NCI-H146 (cell line): ENCODE measurements at regions not wholly inside any gene's neighbourhood (a gene's known extent, or its start where the extent isn't known, plus 50 kb on each side); places are given as distances from the start of the nearest gene placed in this dataset.

Source experiments
- DNase-seq: peaks from one replicate; lab custom pipeline; 2025; lab: John Stamatoyannopoulos, UW

DNA sequence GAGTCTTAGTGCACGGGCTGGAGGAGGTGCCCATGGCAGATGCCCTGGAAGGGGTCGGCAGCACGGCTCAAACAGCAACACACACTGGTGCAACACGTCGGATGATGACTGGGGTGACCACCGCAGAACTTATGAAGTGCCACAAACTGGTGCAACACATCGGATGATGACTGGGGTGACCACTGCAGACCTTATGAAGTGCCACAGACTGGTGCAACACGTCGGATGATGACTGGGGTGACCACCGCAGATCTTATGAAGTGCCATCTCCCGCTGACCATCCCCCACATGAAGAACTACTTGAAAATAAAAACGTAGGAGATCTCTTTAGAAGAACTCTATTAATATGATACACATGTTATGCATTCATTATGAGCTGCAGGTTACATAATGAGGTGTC is 218.3 kb downstream of the TBXT start:
- no peak for DNase-seq

DNA sequence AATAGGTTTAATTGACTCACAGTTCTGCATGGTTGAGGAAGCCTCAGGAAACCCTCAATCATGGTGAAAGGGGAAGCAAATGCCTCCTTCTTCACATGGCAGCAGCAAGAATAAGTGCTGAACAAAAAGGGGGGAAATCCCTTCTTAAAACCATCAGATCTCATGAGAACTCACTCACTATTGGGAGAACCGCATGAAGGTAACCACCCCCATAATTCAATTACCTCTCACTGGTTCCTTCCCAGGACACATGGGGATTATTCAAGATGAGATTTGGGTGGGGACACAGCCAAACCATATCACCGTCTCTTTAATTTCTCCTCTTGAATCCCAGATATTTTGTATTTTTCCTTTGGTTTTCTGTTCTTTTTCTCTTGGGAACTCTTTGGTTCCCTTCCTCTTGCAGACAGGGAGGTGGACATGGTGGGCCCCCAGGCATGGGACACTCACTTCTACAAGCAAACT is 223.6 kb downstream of the TBXT start:
- no peak for DNase-seq

DNA sequence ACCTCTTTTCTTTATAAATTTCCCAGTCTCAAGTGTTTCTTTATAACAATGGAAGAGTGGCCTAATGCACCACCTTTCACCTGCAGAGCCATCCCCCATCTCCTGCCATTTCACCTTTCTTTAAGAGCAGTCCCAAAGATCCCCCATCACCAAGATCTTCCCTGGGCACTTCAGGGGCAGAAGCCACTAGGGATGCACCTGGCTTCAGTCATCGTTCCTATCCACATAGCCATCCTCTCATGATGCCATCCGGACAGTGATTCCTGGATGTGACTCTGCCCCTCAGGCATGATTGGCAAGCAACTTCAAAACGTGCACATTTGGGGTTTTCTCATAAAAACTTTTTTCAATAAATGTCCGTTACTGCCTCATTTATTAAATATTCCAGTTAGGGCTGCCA is 225.9 kb downstream of the TBXT start:
- DNase-seq = no peak

DNA sequence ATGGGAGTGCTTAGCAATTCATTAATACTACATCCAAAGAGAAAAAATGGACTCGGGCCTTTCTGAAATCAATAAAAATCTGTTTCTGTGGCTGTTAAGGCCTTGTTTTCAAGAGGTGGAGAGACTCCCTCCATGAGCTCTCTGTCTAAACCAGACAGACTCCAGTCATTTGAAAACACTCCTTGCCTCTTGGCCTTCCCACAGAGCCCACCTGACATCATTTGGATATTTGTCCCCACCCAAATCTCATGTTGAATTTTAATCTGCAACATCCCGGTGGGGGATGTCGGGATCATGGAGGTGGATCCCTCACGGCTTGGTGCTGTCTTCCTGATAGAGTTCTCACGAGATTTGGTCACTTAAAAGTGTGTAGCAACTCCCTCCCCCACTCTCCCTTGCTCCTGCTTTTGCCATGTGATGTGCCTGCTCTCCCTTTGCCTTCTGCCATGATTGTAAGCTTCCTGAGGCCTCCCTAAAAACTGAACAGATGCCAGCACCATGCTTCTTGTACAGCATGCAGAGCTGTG is 226.3 kb downstream of the TBXT start:
- DNase-seq = no peak

DNA sequence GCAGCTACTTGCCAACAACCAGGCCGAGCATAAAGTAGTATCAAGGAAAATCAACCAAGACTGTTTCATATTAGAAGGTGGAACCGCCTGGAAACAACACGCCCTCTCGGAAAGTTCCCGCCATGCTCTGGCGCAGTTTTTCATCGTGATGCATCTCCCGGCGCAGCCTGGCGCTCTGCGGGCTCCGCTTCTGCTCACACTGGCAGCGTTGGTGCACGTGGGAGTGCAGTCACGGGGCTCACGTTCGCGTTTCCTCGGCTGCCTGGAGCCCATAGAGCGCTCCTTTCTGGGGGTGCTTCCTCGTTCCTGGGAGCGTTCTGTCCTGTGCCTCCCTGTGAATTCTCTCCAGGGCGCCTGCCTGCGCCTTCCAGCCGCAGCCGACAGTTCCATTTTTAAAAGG is 227.3 kb downstream of the TBXT start:
- DNase-seq = no peak

DNA sequence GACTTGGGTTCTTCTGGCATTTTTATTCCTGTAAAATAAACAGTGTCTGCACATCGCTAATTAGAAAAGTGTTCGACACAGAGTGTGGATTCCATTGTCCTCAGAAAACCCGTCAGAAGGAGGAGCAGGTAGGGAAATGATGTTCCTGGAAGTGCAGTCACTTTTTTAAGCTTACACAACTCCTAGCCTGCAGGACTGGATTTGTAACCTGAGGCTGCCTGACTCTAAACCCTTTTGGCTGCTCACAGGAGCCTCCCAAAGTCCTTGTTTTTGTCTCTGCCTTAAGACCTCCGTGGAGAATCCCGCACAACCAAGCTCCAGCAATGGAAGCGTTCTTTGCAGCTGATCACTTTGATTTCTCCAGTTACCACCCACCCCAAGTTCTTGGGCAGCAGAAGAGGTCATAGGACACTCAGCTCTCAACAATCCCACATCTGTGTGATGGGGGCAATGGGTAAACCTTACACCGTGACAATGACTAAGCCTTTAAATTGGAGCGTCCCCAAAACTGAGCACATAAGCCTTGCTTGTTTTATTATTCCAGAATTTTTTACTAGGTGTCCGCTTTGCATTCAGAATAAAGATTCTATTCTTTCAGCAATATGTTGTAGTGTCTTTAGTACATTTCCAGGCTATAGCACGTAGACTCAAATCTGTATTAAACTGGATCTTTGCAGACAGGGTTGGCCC is 227.9 kb downstream of the TBXT start:
- DNase-seq = no peak

DNA sequence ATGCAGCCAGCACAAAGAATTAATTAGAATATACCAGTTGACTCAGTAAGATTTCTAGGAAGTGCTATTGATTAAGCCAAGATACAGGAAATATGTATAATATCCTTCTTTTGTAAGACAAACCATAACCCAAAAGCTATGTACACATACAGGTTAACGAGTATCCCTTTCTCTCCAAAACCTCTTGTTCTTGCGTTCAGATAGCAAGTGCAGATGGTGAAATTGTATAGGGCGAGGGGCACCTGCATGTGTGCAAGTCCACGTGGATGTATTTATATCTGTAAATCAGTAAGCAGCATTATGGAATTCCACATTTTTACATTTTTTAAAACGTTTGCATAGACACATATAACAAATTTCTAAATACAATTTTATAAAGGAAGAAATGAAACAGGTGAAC is 228.6 kb downstream of the TBXT start:
- DNase-seq = no peak

DNA sequence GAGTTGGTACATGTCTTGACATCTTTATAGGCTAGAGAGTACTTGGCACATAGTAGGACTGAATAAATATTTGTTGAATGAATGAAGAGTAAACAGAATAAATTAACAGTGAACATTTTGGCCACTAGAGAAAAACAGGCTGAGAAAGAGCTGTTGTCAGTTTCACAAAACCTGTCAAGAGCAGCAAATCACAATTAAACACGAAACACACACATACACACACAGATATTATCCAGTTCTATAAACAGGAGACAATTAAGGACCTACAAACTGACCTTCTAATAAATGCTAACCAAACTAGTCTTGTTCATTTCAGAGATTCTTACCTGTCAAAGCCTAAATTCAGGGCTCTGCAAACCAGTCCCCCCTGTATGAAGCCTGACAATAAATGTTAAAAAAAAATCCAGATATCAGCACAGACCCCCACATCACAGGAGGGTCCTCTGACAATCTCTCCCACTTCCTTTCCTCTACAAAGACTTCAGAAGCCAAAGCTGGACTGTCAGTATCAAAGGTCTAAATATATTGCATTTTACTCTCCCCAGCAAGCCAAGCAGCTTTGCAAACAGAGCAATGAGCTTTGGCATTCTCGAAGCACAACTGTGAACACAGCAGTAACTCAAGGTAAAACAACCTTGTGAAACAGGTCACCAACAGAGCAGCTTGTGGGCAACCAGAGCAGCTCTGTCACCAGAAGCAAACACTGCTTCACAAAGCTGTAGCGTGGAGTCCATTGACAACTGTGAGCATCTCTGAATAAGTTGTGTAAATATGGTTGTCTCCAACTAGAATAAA is 229.9 kb downstream of the TBXT start:
- no peak for DNase-seq

DNA sequence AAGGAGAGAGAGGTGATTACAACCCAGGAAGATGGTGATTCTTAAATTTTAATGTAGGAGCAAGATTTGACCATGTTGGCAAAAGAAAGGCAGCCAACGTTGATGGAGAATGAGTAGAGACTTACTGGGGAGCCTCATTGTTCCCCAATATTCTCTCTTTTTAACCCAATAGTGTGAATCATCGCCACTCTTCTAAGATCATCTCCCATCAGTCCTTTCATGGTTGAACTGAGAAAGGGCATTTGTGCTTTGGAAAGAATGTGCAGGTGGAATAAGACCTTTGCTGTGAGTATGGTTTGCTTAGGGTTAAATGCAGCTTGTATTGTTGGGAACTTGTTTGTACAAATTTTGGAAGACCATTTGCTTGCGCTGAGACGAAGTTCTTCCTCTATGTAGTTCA is 231.0 kb downstream of the TBXT start:
- DNase-seq = no peak

DNA sequence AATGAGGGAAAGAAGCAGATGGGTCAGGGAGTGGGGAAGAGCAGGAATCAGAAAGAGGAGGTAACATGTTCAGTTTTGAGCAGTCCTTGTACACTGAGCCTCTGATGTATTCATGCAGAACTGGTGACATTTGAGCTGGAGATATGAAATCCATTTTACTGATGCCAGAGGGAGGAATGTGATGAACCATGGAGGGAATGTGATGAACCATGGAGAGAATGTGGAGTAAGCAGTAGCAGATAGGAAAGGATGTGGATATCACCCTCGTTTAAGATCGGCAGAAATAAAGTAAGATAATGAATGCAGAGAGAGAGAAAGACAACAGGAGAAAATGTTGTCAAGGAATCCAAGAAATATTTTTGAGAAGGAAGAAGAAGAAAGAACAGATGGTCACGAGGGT is 231.6 kb downstream of the TBXT start:
- DNase-seq = no peak

DNA sequence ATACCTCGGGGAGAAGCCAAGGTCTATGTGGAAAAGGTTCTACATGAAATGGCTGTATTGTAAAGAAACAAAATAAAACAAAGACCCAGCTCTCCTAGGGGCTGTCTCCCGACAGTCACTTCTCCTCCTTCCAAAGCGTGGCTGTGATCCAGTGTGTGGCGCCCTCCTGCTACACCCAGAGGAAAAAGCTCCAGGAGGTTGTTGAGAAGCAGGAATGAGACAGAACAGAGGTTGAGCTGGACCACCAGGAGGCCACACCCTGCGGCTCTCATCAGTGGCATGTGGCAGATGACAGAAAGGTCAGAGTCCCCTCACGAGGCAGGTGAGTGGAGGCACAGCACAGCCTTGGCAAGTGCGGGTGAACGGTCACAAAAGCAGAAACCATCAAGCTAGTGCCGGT is 236.0 kb downstream of the TBXT start:
- no peak for DNase-seq

DNA sequence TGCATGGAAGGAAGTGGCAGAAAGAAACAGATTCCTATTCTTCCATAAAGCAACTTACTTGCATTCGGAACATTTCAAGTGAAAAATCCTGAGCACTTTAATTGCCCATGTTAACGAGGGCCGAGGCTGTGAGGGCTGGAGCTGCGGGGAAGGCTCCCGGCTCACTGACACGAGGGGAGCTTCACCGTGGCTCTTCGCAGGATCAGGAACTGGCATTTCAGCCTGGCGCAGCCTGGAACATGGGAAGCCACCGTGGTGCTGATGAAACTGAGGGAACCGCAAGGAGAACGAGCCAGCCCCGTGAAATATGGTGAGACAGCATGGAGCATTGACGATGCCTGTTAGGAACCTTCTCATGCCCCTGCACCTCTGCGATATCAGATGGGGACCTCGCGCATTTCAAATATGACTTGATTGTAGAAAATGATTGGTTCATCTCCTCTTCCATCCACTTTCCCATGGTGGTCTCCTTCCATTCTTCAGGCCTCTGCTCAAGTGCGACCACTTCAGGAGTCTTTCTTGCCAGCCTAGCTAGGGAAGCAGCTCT is 236.9 kb downstream of the TBXT start:
- no peak for DNase-seq

DNA sequence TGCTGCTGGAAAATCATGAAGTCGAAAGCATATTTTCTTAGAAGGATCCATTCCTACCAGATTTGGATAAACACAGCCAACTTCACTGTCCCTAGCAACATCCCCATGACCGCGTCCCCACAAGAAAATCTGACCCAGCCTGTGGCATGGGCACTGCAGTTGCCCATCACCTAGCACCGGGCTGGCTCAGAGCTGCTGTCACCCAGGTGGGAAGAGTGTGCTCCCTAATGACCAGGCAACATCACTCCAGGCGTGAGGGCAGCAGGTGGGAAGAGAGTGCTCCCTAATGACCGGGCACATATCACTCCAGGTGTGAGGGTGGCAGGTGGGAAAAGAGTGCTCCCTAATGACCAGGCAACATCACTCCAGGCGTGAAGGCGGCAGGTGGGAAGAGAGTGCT is 238.0 kb downstream of the TBXT start:
- no peak for DNase-seq

DNA sequence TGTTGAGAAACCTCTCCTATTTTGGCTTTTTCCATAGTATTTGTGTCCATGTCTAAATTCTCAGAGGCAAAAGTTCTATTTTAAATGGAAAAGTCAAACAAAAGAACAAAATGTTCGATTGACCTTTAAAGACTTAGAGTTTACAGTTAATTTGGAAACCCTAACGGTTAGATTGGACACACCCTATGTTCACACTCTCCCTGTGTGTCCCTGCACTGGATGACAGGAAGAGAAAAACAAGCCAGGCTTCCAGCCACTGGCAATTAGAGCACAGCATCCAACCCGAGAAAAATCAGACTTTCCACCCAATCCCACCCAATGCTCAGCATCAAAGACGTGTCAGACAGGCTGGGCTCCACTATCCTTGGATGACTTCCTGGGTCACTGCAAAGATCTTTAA is 241.3 kb downstream of the TBXT start:
- no peak for DNase-seq

DNA sequence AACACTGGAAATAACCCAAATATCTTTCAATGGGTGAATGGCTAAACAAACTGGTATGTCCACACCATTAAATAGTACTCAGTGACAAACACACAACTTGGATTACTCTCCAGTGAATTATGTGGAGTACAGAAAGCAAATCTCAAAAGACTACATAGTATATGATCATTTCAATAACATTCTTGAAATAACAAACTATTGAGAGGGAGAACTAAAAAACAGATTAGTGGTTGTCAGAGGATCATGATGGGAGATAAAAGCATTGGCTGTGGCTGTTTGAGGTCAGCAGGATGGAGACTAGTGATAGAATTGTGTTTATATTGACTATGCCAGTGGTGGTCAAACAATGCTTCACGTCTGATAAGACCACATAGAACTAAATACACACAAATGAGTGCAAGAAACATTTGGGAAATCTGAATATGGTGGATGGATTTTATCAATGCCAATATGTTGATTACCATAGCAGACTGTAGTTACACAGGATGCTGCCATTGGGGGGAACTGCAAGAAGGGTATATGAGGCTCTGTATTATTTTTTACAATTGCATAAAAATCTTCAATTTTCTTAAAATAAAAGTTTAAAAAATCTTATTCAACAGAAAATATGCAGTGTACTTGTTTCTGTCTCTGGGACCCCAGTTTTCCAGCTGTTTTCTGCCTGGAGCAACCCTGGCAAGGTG is 242.0 kb downstream of the TBXT start:
- no peak for DNase-seq

DNA sequence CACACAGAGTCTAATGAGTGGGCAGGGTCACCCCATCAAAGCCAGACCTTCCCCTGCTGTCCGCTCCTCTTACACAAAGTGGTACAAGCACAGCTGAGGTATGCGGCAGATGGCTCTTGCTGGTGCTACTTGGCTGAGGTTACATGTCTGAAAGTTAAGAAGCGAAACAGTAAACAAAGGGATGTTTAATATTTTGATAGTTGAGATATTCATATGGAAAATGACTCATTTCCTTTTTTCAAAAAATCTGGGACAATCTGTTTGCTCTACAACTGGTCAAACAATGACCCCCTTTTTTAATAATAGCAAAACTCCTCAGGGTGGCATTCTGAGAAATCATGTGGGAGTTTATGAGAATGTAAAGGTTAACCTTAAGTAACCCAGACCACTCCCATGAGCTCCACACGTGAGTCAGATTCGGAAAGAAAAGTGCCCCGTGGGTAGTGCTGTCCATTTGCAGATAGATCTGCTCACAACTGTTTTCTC is 245.3 kb downstream of the TBXT start:
- no peak for DNase-seq

DNA sequence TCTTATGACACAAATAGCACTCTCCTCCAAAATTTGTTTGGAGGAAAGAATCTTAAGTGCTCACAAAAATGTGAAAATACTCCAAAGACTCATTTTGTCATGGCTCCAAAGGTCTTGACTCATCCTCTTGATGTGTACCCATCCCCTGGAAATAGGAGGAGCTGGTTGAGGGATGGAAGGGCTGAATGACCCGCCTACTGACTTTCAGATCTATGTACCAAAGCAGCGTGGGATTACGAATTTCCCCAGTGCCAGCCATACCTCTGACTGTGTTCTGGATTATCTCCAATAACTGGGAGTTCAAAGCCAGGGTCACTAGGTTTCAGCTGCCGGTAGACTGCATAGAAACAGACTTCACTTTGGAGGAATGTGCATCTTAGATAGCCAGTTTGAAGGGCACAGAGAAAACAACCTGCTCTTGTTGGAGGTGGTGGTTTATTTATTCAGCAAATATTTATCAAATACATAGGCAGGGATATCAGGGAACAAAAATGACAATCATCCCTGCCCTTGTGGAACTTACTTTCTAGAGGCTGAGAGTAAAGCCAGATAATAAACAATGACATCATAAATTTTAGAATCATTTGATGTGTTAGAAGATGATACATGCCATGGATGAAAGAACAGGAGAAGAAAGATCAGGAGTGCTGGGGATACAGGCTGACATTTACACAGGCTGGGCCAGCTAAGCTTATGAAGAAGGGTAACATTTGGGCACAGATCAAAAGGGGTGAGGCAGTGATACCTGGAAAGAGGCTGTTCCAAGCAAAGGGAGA is 246.6 kb downstream of the TBXT start:
- no peak for DNase-seq

DNA sequence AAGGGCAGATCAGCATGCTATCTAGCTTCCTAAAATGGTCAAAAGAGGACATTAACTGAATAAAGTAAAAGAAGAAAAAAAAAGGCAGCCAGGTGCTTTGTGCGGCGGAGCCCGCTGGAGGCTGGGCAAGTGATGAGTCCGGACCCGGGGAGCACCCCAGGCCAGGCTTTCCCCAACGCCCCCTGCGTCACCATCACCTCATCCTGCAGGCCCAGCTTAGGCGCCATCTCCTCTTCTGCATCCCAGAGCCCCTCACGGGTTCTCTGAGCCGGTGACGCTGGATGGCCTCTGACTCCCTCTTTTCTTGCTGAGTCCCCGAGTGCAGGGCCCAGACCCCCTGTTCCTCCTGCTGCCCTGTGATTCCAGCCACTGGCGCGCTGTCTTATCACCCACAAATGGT is 250.1 kb downstream of the TBXT start:
- no peak for DNase-seq

DNA sequence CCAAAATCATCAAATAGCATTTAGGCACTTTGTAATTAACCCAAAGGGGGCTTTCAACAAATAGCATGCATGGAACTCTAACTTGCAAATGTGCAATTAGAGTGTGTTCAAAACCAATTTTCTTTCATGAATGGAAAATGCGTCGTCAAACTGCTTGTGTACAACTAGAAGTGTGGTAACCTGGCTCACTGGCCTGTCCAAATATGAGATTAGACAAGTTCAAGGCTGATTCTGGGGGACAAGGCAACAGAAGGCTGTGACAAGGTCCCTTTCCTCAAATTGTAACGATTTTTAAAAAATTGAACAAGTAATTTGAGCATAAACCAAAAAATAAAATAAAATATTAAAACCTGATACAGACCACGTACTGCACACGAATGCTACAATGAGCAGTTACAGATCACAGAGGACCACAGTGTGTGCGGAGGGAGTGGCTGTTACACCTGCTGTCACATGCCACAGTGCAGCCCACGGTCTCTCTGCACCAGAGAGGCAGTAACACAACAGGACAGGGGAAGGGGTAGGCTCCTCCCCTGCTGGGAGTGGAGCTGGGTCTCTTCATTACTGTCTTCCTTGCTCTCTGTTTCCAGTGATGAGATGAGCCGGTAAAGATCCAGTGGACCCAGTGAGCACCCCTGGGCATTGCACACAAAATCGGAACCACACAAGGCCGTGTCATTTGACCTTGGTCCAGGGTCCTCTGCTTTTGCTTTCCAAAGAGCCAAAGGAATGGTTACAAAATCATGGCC is 252.2 kb upstream of the PDE10A start:
- no peak for DNase-seq

DNA sequence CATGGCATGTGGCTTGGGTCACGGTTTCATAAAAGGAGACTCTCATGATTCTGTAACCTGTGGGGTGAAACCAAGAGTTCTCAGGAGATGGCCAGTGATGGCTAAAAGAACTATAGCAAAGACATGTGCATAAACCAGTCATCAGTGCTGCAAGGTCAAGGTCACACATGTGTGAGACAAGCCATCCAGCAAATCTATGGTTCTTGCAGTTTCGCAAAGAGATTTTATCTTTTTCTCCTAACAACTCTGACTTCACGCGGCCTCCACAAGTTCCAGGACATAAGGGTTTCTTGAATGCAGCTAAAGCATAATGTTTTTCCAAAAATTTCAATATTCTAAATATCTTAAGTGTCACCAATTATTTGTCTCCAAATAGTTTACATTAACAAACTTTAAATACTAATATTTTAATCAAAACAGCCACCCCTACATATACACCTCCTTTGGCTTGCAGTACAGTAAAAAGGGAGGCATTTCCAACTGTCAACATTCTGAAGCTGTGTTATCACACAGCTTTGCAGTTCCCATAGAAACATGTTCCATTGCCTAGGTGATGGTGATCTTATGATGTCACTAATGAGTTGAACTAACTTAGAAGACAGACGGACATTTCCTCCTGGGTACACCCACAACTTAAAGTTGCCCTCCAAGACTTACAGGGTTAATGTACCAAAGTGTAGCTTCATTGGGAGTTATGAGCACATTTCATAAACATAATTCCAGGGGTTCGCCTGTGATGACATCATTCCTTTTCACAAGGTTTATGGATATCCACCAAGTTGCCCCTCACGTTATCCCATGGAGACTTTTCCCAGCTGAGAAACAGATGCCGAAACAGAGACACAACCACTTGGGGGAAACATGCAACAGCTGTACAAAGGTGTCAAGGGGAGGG is 250.9 kb upstream of the PDE10A start:
- DNase-seq = no peak
